Liver (tissue), 8 donors: ENCODE measurements at regions not wholly inside any gene's neighbourhood (a gene's known extent, or its start where the extent isn't known, plus 50 kb on each side); places are given as distances from the start of the nearest gene placed in this dataset.

Experiments
- DNase-seq: peaks from one replicate; pipeline ENCODE4 v3.0.0-alpha.2; 2017; ENCODE audit warnings: low spot score
- H3K27ac ChIP-seq, 2 donors: one replicate each; pipeline ENCODE4 v1.7.0; 2013; ENCODE audit warnings: inconsistent platforms in 2 of 2, low read length in 2 of 2, control low read depth in 1 of 2, low read depth in 1 of 2, mild to moderate bottlenecking in 1 of 2
- H3K27me3 ChIP-seq, 4 donors: one replicate each; pipeline versions ENCODE4 v1.6.1 to v1.7.0; 2013; ENCODE audit warnings: low read length in 3 of 4, inconsistent platforms in 1 of 4, mild to moderate bottlenecking in 1 of 4, moderate library complexity in 1 of 4; ENCODE audit not compliant: control insufficient read depth in 4 of 4, insufficient read depth in 4 of 4
- H3K36me3 ChIP-seq, 4 donors: one replicate each; pipeline versions ENCODE4 v1.6.1 to v1.7.0; 2013; ENCODE audit warnings: low read length in 3 of 4, mild to moderate bottlenecking in 3 of 4, low read depth in 1 of 4, moderate library complexity in 1 of 4; ENCODE audit not compliant: control insufficient read depth in 4 of 4, insufficient read depth in 3 of 4
- H3K4me1 ChIP-seq, 4 donors: one replicate each; pipeline versions ENCODE4 v1.6.1 to v1.7.0; 2013; ENCODE audit warnings: low read length in 3 of 4, mild to moderate bottlenecking in 3 of 4, moderate library complexity in 1 of 4; ENCODE audit not compliant: control insufficient read depth in 4 of 4, insufficient read depth in 4 of 4
- H3K4me3 ChIP-seq, 3 donors: one replicate each; pipeline versions ENCODE4 v1.6.1 to v1.7.0; 2013; ENCODE audit warnings: low read length in 3 of 3, control low read depth in 1 of 3, low read depth in 1 of 3, mild to moderate bottlenecking in 1 of 3
- H3K9ac ChIP-seq, 2 donors: one replicate each; pipeline ENCODE4 v1.7.0; 2013; ENCODE audit warnings: low read length in 2 of 2, mild to moderate bottlenecking in 2 of 2, moderate library complexity in 2 of 2, control low read depth in 1 of 2, low read depth in 1 of 2
- H3K9me3 ChIP-seq, 4 donors: one replicate each; pipeline versions ENCODE4 v1.6.1 to v1.7.0; 2013; ENCODE audit warnings: low read length in 3 of 4; ENCODE audit not compliant: control insufficient read depth in 4 of 4
- EGR1 ChIP-seq, 2 donors: IDR thresholded peaks; 2 replicates each; pipeline ENCODE4 v1.6.1; 2016 to 2018; ENCODE audit warnings: antibody characterized with exemption in 2 of 2, low read depth in 2 of 2
- FOXA1 ChIP-seq: IDR thresholded peaks from 2 replicates; pipeline ENCODE4 v1.6.1; 2016; ENCODE audit warnings: antibody characterized with exemption
- HNF4A ChIP-seq, 2 donors: conservative IDR thresholded peaks; 2 replicates each; pipeline ENCODE4 v1.6.1; 2016; ENCODE audit warnings: antibody characterized with exemption in 2 of 2, mild to moderate bottlenecking in 2 of 2
- JUND ChIP-seq, 2 donors: IDR thresholded peaks; 2 replicates each; pipeline ENCODE4 v1.6.1; 2016; ENCODE audit warnings: antibody characterized with exemption in 2 of 2
- NR2F2 ChIP-seq: IDR thresholded peaks from 2 replicates; pipeline ENCODE4 v1.6.1; 2016; ENCODE audit warnings: antibody characterized with exemption
- RAD21 ChIP-seq, 2 donors: IDR thresholded peaks; 2 replicates each; pipeline ENCODE4 v1.6.1; 2016; ENCODE audit warnings: antibody characterized with exemption in 2 of 2, mild to moderate bottlenecking in 2 of 2
- REST ChIP-seq: IDR thresholded peaks from 2 replicates; pipeline ENCODE4 v1.6.1; 2016; ENCODE audit warnings: antibody characterized with exemption, mild to moderate bottlenecking
- RXRA ChIP-seq, 2 donors: IDR thresholded peaks; 2 replicates each; pipeline ENCODE4 v1.6.1; 2017 to 2018; ENCODE audit warnings: antibody characterized with exemption in 2 of 2, mild to moderate bottlenecking in 1 of 2
- SP1 ChIP-seq: IDR thresholded peaks from 2 replicates; pipeline ENCODE4 v1.6.1; 2018; ENCODE audit warnings: antibody characterized with exemption, mild to moderate bottlenecking
- TAF1 ChIP-seq: conservative IDR thresholded peaks from 2 replicates; pipeline ENCODE4 v1.6.1; 2016; ENCODE audit warnings: antibody characterized with exemption, mild to moderate bottlenecking
- YY1 ChIP-seq: IDR thresholded peaks from 2 replicates; pipeline ENCODE4 v1.6.1; 2016; ENCODE audit warnings: antibody characterized with exemption, mild to moderate bottlenecking
- WGBS: extraction: QIAGEN DNeasy Blood & Tissue Kit; methylation state at CpG from one replicate; pipeline ENCODE4 v1.1.7; 2013; 5-methylcytosine and 5-hydroxymethylcytosine counted together
- TF ChIP-seq, protein P1 (sequence below): IDR thresholded peaks from 2 replicates; pipeline ENCODE4 v1.6.1; 2016; ENCODE audit warnings: antibody characterized with exemption
- TF ChIP-seq, protein P2 (sequence below): fragments of 150-350 bp; IDR thresholded peaks from 2 replicates; pipeline ENCODE4 v1.5.1; 2017; ENCODE audit warnings: improper control_type of control experiment, low read depth, low read length; ENCODE audit not compliant: missing input control
- donor health status: healthy.
- donor health status: healthy.
- donor health status: healthy.
- donor health status: healthy.
- donor health status: healthy.

DNA sequence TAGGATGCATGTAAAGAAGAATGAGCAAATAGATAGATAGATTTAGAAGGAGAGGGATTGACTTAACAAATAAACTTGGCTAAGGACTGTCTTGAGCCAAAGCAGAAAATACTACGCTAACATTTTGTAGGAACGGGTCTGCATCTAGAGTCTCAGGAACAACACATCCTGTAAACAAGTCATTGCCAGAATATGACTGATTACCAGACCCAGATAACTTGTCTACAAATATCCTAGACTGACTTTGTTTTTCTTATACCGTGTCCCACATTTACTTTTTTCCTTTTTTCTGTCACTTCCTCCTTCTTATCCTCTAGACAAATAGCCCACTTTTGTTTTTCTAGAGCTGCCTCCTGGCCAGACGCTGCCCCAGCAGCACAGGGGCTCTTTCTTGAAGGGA lies 393.6 kb downstream of the PDGFC start:
- Histone ChIP-seq H3K4me3 (no peak overlapping the region), H3K36me3 (no peaks in the 10 kb centered on the region), H3K27ac (no peak overlapping the region), H3K9ac (no peak overlapping the region), H3K4me1 (no peaks in the 10 kb centered on the region), H3K27me3 (no peaks in the 10 kb centered on the region), H3K9me3 (no peaks in the 10 kb centered on the region)
- TF ChIP-seq, protein P1, sequence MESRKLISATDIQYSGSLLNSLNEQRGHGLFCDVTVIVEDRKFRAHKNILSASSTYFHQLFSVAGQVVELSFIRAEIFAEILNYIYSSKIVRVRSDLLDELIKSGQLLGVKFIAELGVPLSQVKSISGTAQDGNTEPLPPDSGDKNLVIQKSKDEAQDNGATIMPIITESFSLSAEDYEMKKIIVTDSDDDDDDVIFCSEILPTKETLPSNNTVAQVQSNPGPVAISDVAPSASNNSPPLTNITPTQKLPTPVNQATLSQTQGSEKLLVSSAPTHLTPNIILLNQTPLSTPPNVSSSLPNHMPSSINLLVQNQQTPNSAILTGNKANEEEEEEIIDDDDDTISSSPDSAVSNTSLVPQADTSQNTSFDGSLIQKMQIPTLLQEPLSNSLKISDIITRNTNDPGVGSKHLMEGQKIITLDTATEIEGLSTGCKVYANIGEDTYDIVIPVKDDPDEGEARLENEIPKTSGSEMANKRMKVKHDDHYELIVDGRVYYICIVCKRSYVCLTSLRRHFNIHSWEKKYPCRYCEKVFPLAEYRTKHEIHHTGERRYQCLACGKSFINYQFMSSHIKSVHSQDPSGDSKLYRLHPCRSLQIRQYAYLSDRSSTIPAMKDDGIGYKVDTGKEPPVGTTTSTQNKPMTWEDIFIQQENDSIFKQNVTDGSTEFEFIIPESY: no peak
- TF ChIP-seq EGR1 (IDR thresholded peaks at IDR 0.05; ENCODE audit: low read depth in 2 of 2): no peak
- TF ChIP-seq TAF1: no peak
- no peak for TF ChIP-seq HNF4A (conservative IDR thresholded peaks at IDR 0.05)
- no peak for TF ChIP-seq JUND (IDR thresholded peaks at IDR 0.05)
- no peak for TF ChIP-seq YY1
- TF ChIP-seq FOXA1: no peak
- no peak for TF ChIP-seq REST
- 42% methylated on average over 4 of the region's 4 CpGs for WGBS
- DNase-seq: no peak

DNA sequence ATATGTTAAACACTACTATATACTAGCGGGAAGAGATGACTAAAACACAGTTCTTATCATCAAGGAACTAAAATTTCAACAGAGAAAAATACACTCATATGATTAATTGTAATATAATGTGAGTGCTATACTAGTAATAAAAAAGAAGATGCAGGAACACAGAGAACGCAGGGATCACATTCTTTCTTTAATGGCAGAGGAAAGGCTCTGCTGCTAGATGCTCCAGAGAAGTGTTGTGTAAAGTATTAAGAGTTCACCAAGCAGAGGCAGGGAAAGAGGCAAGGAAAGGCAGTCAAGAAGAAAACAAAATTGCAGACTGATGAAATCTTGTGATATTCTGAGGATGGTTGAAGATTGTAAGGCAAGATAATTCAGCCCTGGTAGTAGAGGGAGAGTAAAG lies 394.7 kb downstream of the PDGFC start:
- Histone ChIP-seq H3K9ac (no peak overlapping the region), H3K27ac (no peak overlapping the region), H3K36me3 (no peaks in the 10 kb centered on the region), H3K4me1 (no peaks in the 10 kb centered on the region), H3K4me3 (no peak overlapping the region), H3K9me3 (no peaks in the 10 kb centered on the region), H3K27me3 (no peaks in the 10 kb centered on the region)
- DNase-seq: no peak
- 87% methylated on average over 2 of the region's 2 CpGs for WGBS
- TF ChIP-seq RXRA (IDR thresholded peaks at IDR 0.05) (no peak), RAD21 (IDR thresholded peaks at IDR 0.05) (no peak), SP1 (no peak), YY1 (no peak), REST (no peak), HNF4A (conservative IDR thresholded peaks at IDR 0.05) (no peak), NR2F2 (no peak)
- TF ChIP-seq, protein P1: no peak
- TF ChIP-seq, protein P2, sequence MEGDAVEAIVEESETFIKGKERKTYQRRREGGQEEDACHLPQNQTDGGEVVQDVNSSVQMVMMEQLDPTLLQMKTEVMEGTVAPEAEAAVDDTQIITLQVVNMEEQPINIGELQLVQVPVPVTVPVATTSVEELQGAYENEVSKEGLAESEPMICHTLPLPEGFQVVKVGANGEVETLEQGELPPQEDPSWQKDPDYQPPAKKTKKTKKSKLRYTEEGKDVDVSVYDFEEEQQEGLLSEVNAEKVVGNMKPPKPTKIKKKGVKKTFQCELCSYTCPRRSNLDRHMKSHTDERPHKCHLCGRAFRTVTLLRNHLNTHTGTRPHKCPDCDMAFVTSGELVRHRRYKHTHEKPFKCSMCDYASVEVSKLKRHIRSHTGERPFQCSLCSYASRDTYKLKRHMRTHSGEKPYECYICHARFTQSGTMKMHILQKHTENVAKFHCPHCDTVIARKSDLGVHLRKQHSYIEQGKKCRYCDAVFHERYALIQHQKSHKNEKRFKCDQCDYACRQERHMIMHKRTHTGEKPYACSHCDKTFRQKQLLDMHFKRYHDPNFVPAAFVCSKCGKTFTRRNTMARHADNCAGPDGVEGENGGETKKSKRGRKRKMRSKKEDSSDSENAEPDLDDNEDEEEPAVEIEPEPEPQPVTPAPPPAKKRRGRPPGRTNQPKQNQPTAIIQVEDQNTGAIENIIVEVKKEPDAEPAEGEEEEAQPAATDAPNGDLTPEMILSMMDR: no peak
